Urinary bladder (tissue), 3 donors: ENCODE measurements at regions not wholly inside any gene's neighbourhood (a gene's known extent, or its start where the extent isn't known, plus 50 kb on each side); places are given as distances from the start of the nearest gene placed in this dataset.

ENCODE experiments used
- DNase-seq: peaks from one replicate; pipeline ENCODE4 v3.0.0-alpha.2; 2015; ENCODE audit errors: extremely low spot score
- H3K27ac ChIP-seq: one replicate; pipeline ENCODE4 v1.5.1; 2013; ENCODE audit warnings: low read depth, mild to moderate bottlenecking, moderate library complexity
- H3K36me3 ChIP-seq: one replicate; pipeline ENCODE4 v1.6.1; 2013; ENCODE audit warnings: mild to moderate bottlenecking, moderate library complexity; ENCODE audit not compliant: insufficient read depth
- H3K4me1 ChIP-seq: one replicate; pipeline ENCODE4 v1.6.1; 2013; ENCODE audit warnings: mild to moderate bottlenecking, moderate library complexity; ENCODE audit not compliant: insufficient read depth
- H3K4me3 ChIP-seq: one replicate; pipeline ENCODE4 v1.5.1; 2013; ENCODE audit warnings: low read depth, low read length
- WGBS: extraction: QIAGEN DNeasy Blood & Tissue Kit; methylation state at CpG from one replicate; pipeline ENCODE4 v1.1.7; 2013; 5-methylcytosine and 5-hydroxymethylcytosine counted together
- donor health status: healthy with polysubstance abuse.
- donor health status: healthy.

GRCh38 chr2:193334401-193334800, 1139.7 kb upstream of the TMEFF2 start:
- no peaks in the 10 kb centered on the region for H3K36me3 ChIP-seq
- H3K27ac ChIP-seq, result no peak overlapping the region
- no peaks in the 10 kb centered on the region for H3K4me1 ChIP-seq
- DNase-seq, result no peak
- H3K4me3 ChIP-seq, result no peak overlapping the region
- WGBS, result 89% methylated on average over 1 of the region's 1 CpG

- DNase-seq, result no peak
- 93% methylated on average over 3 of the region's 3 CpGs for WGBS
- Histone ChIP-seq H3K4me3 (no peak overlapping the region), H3K4me1 (no peaks in the 10 kb centered on the region), H3K36me3 (no peaks in the 10 kb centered on the region), H3K27ac (no peak overlapping the region)
These were observed 1138.8 kb upstream of the TMEFF2 start for GRCh38 chr2:193333539-193333938.

GRCh38 chr2:193332941-193333340, 1138.2 kb upstream of the TMEFF2 start:
- H3K36me3 ChIP-seq, result no peaks in the 10 kb centered on the region
- no peak for DNase-seq
- H3K4me1 ChIP-seq, result no peaks in the 10 kb centered on the region
- H3K27ac ChIP-seq, result no peak overlapping the region
- WGBS, result 25% methylated on average over 1 of the region's 1 CpG
- no peak overlapping the region for H3K4me3 ChIP-seq

- Histone ChIP-seq H3K4me1 (no peaks in the 10 kb centered on the region), H3K4me3 (no peak overlapping the region), H3K27ac (no peak overlapping the region), H3K36me3 (no peaks in the 10 kb centered on the region)
- DNase-seq, result no peak
- WGBS, result 16% methylated on average over 4 of the region's 4 CpGs
These were observed 1136.9 kb upstream of the TMEFF2 start for GRCh38 chr2:193331676-193332075.

GRCh38 chr2:193326296-193326695, 1131.6 kb upstream of the TMEFF2 start:
- no peak for DNase-seq
- H3K4me1 ChIP-seq, result no peaks in the 10 kb centered on the region
- no peaks in the 10 kb centered on the region for H3K36me3 ChIP-seq
- no peak overlapping the region for H3K27ac ChIP-seq
- H3K4me3 ChIP-seq, result no peak overlapping the region
- 65% methylated on average over 4 of the region's 4 CpGs for WGBS

GRCh38 chr2:193315428-193316091, 1120.8 kb upstream of the TMEFF2 start:
- Histone ChIP-seq H3K4me1 (no peaks in the 10 kb centered on the region), H3K4me3 (no peak overlapping the region), H3K27ac (no peak overlapping the region), H3K36me3 (no peaks in the 10 kb centered on the region)
- DNase-seq, result no peak
- 46% methylated on average over 1 of the region's 1 CpG for WGBS

GRCh38 chr2:193303464-193303863, 1108.7 kb upstream of the TMEFF2 start:
- H3K36me3 ChIP-seq, result no peaks in the 10 kb centered on the region
- WGBS, result 82% methylated on average over 2 of the region's 2 CpGs
- H3K4me3 ChIP-seq, result no peak overlapping the region
- H3K27ac ChIP-seq, result no peak overlapping the region
- H3K4me1 ChIP-seq, result no peaks in the 10 kb centered on the region
- DNase-seq, result no peak

DNA sequence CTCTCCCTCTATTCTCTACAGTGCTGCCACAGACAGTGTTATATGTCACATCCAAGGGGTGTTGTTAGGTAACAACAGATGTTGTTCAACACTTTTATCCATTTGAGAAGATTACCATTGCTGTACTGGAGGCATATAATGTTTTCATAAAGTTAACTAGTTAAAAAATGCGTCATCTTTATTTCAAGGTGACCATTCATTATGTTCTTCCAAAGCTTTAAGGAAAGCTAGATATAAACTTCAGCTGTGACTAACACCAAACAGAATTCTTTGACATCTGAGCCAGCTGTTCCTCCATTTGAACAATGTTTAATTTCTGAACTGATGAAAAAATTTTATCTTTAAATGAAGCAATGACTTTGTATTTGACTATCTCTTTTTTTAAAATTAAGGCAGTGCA, 1099.6 kb upstream of the TMEFF2 start:
- H3K4me3 ChIP-seq, result no peak overlapping the region
- no peaks in the 10 kb centered on the region for H3K4me1 ChIP-seq
- WGBS, result 61% methylated on average over 1 of the region's 1 CpG
- no peak for DNase-seq
- H3K27ac ChIP-seq, result no peak overlapping the region
- H3K36me3 ChIP-seq, result no peaks in the 10 kb centered on the region

- H3K27ac ChIP-seq, result no peak overlapping the region
- no peak for DNase-seq
- H3K36me3 ChIP-seq, result no peaks in the 10 kb centered on the region
- WGBS, result 68% methylated on average over 2 of the region's 2 CpGs
- H3K4me1 ChIP-seq, result no peaks in the 10 kb centered on the region
- H3K4me3 ChIP-seq, result no peak overlapping the region
These were observed 1084.6 kb upstream of the TMEFF2 start for GRCh38 chr2:193279361-193279760.

DNA sequence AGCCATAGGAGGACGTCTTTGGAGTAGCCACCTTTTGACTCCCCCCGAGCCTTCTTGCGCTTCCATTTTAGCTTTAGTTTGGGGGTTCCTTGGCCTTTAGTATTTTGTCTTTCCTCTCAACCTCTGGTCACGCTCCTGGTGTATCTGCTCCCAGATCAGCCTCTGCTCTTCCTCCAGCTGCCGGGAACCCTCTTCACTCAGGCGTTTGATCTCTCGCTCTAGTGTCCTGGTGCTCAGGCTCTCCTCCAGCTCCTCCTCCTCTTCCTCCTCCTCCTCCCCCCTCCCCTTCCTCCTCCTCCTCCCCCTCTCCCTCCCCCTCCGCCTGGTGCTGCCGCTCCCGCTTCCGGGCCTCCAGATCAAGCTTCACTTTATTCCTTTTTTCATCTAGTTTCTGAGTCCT, 1082.3 kb upstream of the TMEFF2 start:
- Histone ChIP-seq H3K4me1 (no peaks in the 10 kb centered on the region), H3K36me3 (no peaks in the 10 kb centered on the region), H3K27ac (no peak overlapping the region), H3K4me3 (no peak overlapping the region)
- DNase-seq, result no peak
- 84% methylated on average over 11 of the region's 11 CpGs for WGBS

- WGBS, result 96% methylated on average over 16 of the region's 16 CpGs
- no peak overlapping the region for H3K4me3 ChIP-seq
- no peaks in the 10 kb centered on the region for H3K36me3 ChIP-seq
- no peak overlapping the region for H3K27ac ChIP-seq
- no peaks in the 10 kb centered on the region for H3K4me1 ChIP-seq
- no peak for DNase-seq
These were observed 1081.8 kb upstream of the TMEFF2 start for GRCh38 chr2:193276560-193276959.

DNA sequence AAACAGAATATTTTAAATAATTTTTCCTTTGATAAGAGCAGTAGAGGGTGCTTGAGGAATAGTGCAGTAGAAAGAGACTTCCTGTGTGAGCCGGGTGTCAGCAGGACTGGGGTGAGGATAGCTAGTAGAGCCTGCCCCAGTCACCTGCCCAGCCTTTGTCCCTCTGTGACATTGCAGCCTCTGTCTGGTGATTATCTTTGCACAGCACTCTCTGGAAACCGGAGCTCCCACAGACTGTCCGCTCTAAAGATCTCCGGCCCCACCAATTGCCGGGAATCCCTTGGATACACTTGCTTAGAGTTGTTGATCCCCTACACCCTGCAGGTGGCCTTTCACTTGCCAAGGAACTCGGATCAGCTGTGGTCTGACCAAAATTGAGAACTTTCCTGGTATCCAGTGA, 1081.3 kb upstream of the TMEFF2 start:
- no peak overlapping the region for H3K27ac ChIP-seq
- H3K4me3 ChIP-seq, result no peak overlapping the region
- H3K36me3 ChIP-seq, result no peaks in the 10 kb centered on the region
- no peaks in the 10 kb centered on the region for H3K4me1 ChIP-seq
- no peak for DNase-seq
- 89% methylated on average over 6 of the region's 6 CpGs for WGBS

DNA sequence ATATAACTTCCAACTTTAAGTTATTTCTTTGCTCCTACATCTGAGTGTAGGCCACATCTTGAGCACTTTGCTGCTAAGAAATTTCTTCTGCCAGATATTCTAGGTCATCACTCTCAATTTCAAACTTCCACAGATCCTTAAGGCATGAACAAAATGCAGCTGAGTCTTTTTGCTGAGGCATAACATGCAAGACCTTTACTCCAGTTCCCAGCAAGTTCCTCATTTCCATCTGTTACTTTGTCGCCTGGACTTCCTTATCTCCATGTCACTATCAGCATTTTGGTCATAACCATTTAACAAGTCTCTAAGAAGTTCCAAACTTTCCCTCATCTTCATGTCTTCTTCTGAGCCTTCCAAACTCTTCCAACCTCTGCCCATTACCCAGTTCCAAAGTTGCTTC, 1077.3 kb upstream of the TMEFF2 start:
- H3K4me1 ChIP-seq, result no peaks in the 10 kb centered on the region
- WGBS, result 69% methylated on average over 1 of the region's 1 CpG
- no peak for DNase-seq
- H3K4me3 ChIP-seq, result no peak overlapping the region
- no peaks in the 10 kb centered on the region for H3K36me3 ChIP-seq
- no peak overlapping the region for H3K27ac ChIP-seq

- no peak overlapping the region for H3K4me3 ChIP-seq
- no peak overlapping the region for H3K27ac ChIP-seq
- no peak for DNase-seq
- no peaks in the 10 kb centered on the region for H3K4me1 ChIP-seq
- H3K36me3 ChIP-seq, result no peaks in the 10 kb centered on the region
These were observed 1076.1 kb upstream of the TMEFF2 start for GRCh38 chr2:193270816-193271215.

DNA sequence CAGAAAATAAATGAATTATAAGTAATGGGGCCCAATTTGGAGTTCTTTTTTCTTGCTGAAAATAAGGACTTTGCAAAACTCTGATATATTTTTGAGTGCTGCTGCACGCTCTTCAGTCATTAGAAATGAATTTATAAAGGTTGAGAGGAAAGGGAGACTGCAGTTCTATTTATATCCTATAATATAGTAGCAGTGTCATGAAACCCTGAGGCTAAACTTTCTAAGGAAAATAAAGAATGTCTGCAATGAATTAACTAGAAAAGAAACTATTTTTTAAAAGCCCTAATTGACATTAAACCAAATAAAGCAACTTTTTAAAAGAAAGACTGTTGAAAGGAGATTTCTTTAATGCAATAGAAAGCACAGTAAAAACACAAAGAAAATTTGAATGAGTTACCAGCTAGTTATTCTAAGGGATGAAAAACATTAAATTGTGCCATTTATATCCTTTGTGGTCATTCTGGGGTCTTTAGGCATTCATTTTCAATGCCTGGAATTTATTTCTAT, 1072.8 kb upstream of the TMEFF2 start:
- Histone ChIP-seq H3K36me3 (no peaks in the 10 kb centered on the region), H3K4me3 (no peak overlapping the region), H3K27ac (no peak overlapping the region), H3K4me1 (no peaks in the 10 kb centered on the region)
- WGBS, result 73% methylated on average over 1 of the region's 1 CpG
- DNase-seq, result no peak
